22Rv1 (cell line): ENCODE measurements at regions not wholly inside any gene's neighbourhood (a gene's known extent, or its start where the extent isn't known, plus 50 kb on each side); places are given as distances from the start of the nearest gene placed in this dataset.

Source experiments
- CTCF ChIP-seq: fragments of 450-650 bp; IDR thresholded peaks from 2 replicates; pipeline ENCODE4 v1.5.1; 2017; ENCODE audit warnings: mild to moderate bottlenecking
- ZFX ChIP-seq: fragments of 450-650 bp; IDR thresholded peaks from 2 replicates; pipeline ENCODE4 v1.6.1; 2017; ENCODE audit warnings: antibody characterized with exemption, borderline replicate concordance

GRCh38 chr13:106755542-106755941 lies 187.6 kb upstream of the ARGLU1 start:
- TF ChIP-seq CTCF (no peak), ZFX (no peak)
